ENCODE measurements at regions not wholly inside any gene's neighbourhood (a gene's known extent, or its start where the extent isn't known, plus 50 kb on each side); places are given as distances from the start of the nearest gene placed in this dataset.
"Not testable (repeated sequence)": the region's sequence is repeated elsewhere in the genome, so short reads cannot be mapped to it uniquely, and the experiment has no call there.

GRCh38 chr1:86633306-86633838 lies 71.0 kb upstream of the SH3GLB1 start:
- not testable (repeated sequence) for DNase-seq (ENCODE audit: low read depth in 2 of 2)

GRCh38 chr1:86633921-86634320 lies 70.5 kb upstream of the SH3GLB1 start:
- no peak for DNase-seq (ENCODE audit: low read depth in 2 of 2)

- no peak for DNase-seq (ENCODE audit: low read depth in 2 of 2)
These were observed 67.5 kb upstream of the SH3GLB1 start for GRCh38 chr1:86636898-86637297.

- DNase-seq (ENCODE audit: low read depth in 2 of 2) = no peak
These were observed 64.2 kb upstream of the SH3GLB1 start for GRCh38 chr1:86640161-86640670.

- DNase-seq (ENCODE audit: low read depth in 2 of 2) = no peak
These were observed 63.1 kb upstream of the SH3GLB1 start for GRCh38 chr1:86641318-86641717.

GRCh38 chr1:86644655-86645054 lies 59.7 kb upstream of the SH3GLB1 start:
- DNase-seq (ENCODE audit: low read depth in 2 of 2) = not testable (repeated sequence)

GRCh38 chr1:86645851-86646250 lies 58.5 kb upstream of the SH3GLB1 start:
- no peak for DNase-seq (ENCODE audit: low read depth in 2 of 2)

GRCh38 chr1:86646256-86646655 lies 58.1 kb upstream of the SH3GLB1 start:
- no peak for DNase-seq (ENCODE audit: low read depth in 2 of 2)

- peak; percentile 17 to 20 for DNase-seq (ENCODE audit: low read depth in 2 of 2)
These were observed 56.1 kb upstream of the SH3GLB1 start for GRCh38 chr1:86648255-86648654.

GRCh38 chr1:86649618-86650017 lies 54.8 kb upstream of the SH3GLB1 start:
- no peak for DNase-seq (ENCODE audit: low read depth in 2 of 2)

- no peak for DNase-seq (ENCODE audit: low read depth in 2 of 2)
These were observed 54.3 kb upstream of the SH3GLB1 start for GRCh38 chr1:86650065-86650464.
